ENCODE measurements at regions not wholly inside any gene's neighbourhood (a gene's known extent, or its start where the extent isn't known, plus 50 kb on each side); places are given as distances from the start of the nearest gene placed in this dataset.

DNA sequence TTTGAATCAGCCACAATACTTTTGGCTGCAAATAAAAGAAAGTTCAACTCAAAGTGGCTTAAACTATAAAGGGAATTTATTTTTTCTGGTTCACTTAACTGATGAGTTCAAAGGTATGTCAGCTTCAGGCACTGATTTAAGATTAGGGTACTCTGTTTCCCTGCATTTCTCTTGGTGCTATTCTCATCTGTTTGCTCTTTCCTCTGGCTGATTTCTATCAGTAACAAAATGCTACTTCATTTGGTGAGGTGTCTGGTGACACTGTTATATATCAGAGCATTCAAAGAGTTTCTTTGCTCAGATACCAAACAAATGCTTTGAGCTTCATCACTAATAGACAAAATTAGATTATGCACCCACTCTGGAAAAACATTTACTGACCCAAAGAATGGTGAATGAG, 65.9 kb upstream of the HTR4 start:
- TF ChIP-seq, protein P1, sequence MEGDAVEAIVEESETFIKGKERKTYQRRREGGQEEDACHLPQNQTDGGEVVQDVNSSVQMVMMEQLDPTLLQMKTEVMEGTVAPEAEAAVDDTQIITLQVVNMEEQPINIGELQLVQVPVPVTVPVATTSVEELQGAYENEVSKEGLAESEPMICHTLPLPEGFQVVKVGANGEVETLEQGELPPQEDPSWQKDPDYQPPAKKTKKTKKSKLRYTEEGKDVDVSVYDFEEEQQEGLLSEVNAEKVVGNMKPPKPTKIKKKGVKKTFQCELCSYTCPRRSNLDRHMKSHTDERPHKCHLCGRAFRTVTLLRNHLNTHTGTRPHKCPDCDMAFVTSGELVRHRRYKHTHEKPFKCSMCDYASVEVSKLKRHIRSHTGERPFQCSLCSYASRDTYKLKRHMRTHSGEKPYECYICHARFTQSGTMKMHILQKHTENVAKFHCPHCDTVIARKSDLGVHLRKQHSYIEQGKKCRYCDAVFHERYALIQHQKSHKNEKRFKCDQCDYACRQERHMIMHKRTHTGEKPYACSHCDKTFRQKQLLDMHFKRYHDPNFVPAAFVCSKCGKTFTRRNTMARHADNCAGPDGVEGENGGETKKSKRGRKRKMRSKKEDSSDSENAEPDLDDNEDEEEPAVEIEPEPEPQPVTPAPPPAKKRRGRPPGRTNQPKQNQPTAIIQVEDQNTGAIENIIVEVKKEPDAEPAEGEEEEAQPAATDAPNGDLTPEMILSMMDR (IDR thresholded peaks at IDR 0.05 in 4 of 5, conservative IDR thresholded peaks at IDR 0.05 in 1 of 5), result no peak
- TF ChIP-seq POLR2A (IDR thresholded peaks at IDR 0.05), result no peak

Data from gastrocnemius medialis (tissue), 4 donors.